HepG2 (cell line): ENCODE measurements at regions not wholly inside any gene's neighbourhood (a gene's known extent, or its start where the extent isn't known, plus 50 kb on each side); places are given as distances from the start of the nearest gene placed in this dataset.

Source experiments
- ATAC-seq: fragments of 200-7000 bp; cut with Tn5 transposase; 3 replicates; pipeline ENCODE4 v1.9.1; 2020; ENCODE audit warnings: mild to moderate bottlenecking, moderate library complexity
- BruUV-seq: library from RNA; stranded (reverse); fragments of 400-500 nt; replicated peaks from 2 replicates; lab custom pipeline; 2021; lab: Mats Ljungman, UMichigan
- CTCF ChIA-PET: fragments of 300-600 bp; formaldehyde crosslinking; extraction: SDS; loops from one replicate; lab custom pipeline; 2021; ENCODE audit warnings: low total read pairs, inconsistent platforms, low intra/inter-chr PET ratio; lab: Yijun Ruan, JAX
- POLR2A ChIA-PET: fragments of 350-600 bp; sonication (Branson Sonifier 250); formaldehyde crosslinking; loops from one replicate; lab custom pipeline; 2020; ENCODE audit warnings: antibody characterized with exemption, inconsistent platforms; lab: Yijun Ruan, JAX
- DNase-seq: peaks from one replicate; pipeline ENCODE4 v3.0.0-alpha.2; 2015; ENCODE audit warnings: low spot score
- FAIRE-seq: peaks from 3 replicates; lab custom pipeline; 2011; peaks lifted over from hg19 to GRCh38; lab: Jason Lieb, UNC
- H2AFZ ChIP-seq: one replicate; pipeline ENCODE4 v1.6.1; 2011; ENCODE audit warnings: low read length, inconsistent platforms
- H3K27ac ChIP-seq: fragments of 300-600 bp; 3 replicates; pipeline ENCODE4 v1.8.0; 2011; ENCODE audit warnings: mixed run types, mild to moderate bottlenecking, mixed read lengths, low read length, inconsistent platforms; ENCODE audit not compliant: insufficient read depth; ENCODE audit errors: extremely low read length
- H3K27me3 ChIP-seq, 2 experiments: fragments of 200-600 bp in 1 of 2; 2 replicates in 1 of 2; 3 replicates in 1 of 2; pipeline versions ENCODE4 v1.6.0 to v1.8.0; 2011; ENCODE audit warnings: low read length in 2 of 2, mild to moderate bottlenecking in 2 of 2, moderate library complexity in 2 of 2, inconsistent platforms in 1 of 2; ENCODE audit not compliant: insufficient read depth in 2 of 2, control insufficient read depth in 1 of 2
- H3K36me3 ChIP-seq, 2 experiments: fragments of 200-600 bp in 1 of 2; replicated peaks in 1 of 2; 2 replicates in 1 of 2; 3 replicates in 1 of 2; pipeline versions ENCODE4 v1.5.1 to v1.8.0; 2011; ENCODE audit warnings: low read length in 2 of 2, inconsistent platforms in 1 of 2; ENCODE audit not compliant: insufficient read depth in 2 of 2, control insufficient read depth in 1 of 2
- H3K4me1 ChIP-seq: 2 replicates; pipeline ENCODE4 v1.5.1; 2012; ENCODE audit warnings: low read length, inconsistent platforms; ENCODE audit not compliant: insufficient read depth
- H3K4me2 ChIP-seq: 2 replicates; pipeline ENCODE4 v1.6.0; 2011; ENCODE audit warnings: low read depth, low read length, inconsistent platforms
- H3K4me3 ChIP-seq, 3 experiments: fragments of 200-600 bp in 1 of 3; sonication (generic), shearing (Covaris generic) in 1 of 3; replicated peaks in 1 of 3; 2 replicates each; pipeline ENCODE4 v1.5.1; 2011 to 2016; ENCODE audit warnings: low read length in 3 of 3, inconsistent platforms in 2 of 3, low read depth in 2 of 3, mild to moderate bottlenecking in 2 of 3, control low read depth in 1 of 3, mixed read lengths in 1 of 3; ENCODE audit not compliant: insufficient read depth in 1 of 3
- H3K79me2 ChIP-seq: one replicate; pipeline ENCODE4 v1.6.1; 2011; ENCODE audit warnings: low read length, inconsistent platforms; ENCODE audit not compliant: insufficient read depth
- H3K9ac ChIP-seq: 2 replicates; pipeline ENCODE4 v1.6.0; 2011; ENCODE audit warnings: mild to moderate bottlenecking, low read depth, low read length, inconsistent platforms; ENCODE audit not compliant: insufficient read depth
- H3K9me3 ChIP-seq: 2 replicates; pipeline ENCODE4 v1.5.1; 2012; ENCODE audit warnings: mild to moderate bottlenecking, low read length
- H4K20me1 ChIP-seq: 2 replicates; pipeline ENCODE4 v1.6.0; 2011; ENCODE audit warnings: inconsistent platforms, mild to moderate bottlenecking, low read length, moderate library complexity; ENCODE audit not compliant: insufficient read depth
- ADNP ChIP-seq: sonication (generic); formaldehyde crosslinking; IDR thresholded peaks from 2 replicates; pipeline ENCODE4 v1.4.0; 2020; ENCODE audit warnings: missing genetic modification reagents
- CCAR2 ChIP-seq: fragments of 200-400 bp; formaldehyde crosslinking; optimal IDR thresholded peaks from 2 replicates; pipeline ENCODE3; 2018; ENCODE audit warnings: low read depth, mild to moderate bottlenecking, low read length, moderate library complexity
- FOXP1 ChIP-seq, 2 experiments: fragments of 450-650 bp in 1 of 2; IDR thresholded peaks; 2 replicates each; pipeline ENCODE4 v1.6.1; 2017 to 2018; ENCODE audit warnings: antibody characterized with exemption in 1 of 2
- GATA4 ChIP-seq: sonication (generic); IDR thresholded peaks from 2 replicates; pipeline ENCODE4 v1.6.1; 2016; ENCODE audit warnings: antibody characterized with exemption, low read depth, borderline replicate concordance
- HOXA5 ChIP-seq: sonication (generic); formaldehyde crosslinking; IDR thresholded peaks from 2 replicates; pipeline ENCODE4 v1.4.0; 2020; ENCODE audit warnings: missing genetic modification reagents
- NCOA5 ChIP-seq: sonication (generic); formaldehyde crosslinking; IDR thresholded peaks from 2 replicates; pipeline ENCODE4 v1.4.0; 2020; ENCODE audit warnings: missing genetic modification reagents
- PPARG ChIP-seq: conservative IDR thresholded peaks from 2 replicates; pipeline ENCODE4 v1.6.1; 2016; ENCODE audit warnings: missing biosample characterization, missing genetic modification reagents
- SP1 ChIP-seq, 2 experiments: fragments of 450-650 bp in 1 of 2; sonication (generic) in 1 of 2; formaldehyde crosslinking in 1 of 2; IDR thresholded peaks; 2 replicates each; pipeline versions ENCODE4 v1.4.0 to v1.6.1; 2016 to 2020; ENCODE audit warnings: missing genetic modification reagents in 1 of 2
- TEAD2 ChIP-seq: sonication (generic); formaldehyde crosslinking; IDR thresholded peaks from 2 replicates; pipeline ENCODE4 v1.9.0; 2021; ENCODE audit warnings: missing genetic modification reagents
- ZNF10 ChIP-seq: sonication (generic); formaldehyde crosslinking; IDR thresholded peaks from 2 replicates; pipeline ENCODE4 v1.4.0; 2020; ENCODE audit warnings: mild to moderate bottlenecking, low read depth, missing genetic modification reagents, borderline replicate concordance
- ZNF121 ChIP-seq: sonication (generic); formaldehyde crosslinking; IDR thresholded peaks from 2 replicates; pipeline ENCODE4 v1.5.0; 2020; ENCODE audit warnings: mild to moderate bottlenecking, missing genetic modification reagents
- ZNF451 ChIP-seq: sonication (generic); formaldehyde crosslinking; IDR thresholded peaks from 2 replicates; pipeline ENCODE4 v1.5.0; 2020; ENCODE audit warnings: mild to moderate bottlenecking, missing genetic modification reagents
- ZNF749 ChIP-seq: sonication (generic); formaldehyde crosslinking; IDR thresholded peaks from 2 replicates; pipeline ENCODE4 v1.8.0; 2022; ENCODE audit warnings: mild to moderate bottlenecking, missing genetic modification reagents, moderate library complexity, borderline replicate concordance
- in situ Hi-C: cut with HindIII; loops from 2 replicates; pipeline ENCODE4 v1.10.0; 2017; ENCODE audit warnings: low pct_unique_long_range_greater_than_20kb; ENCODE audit not compliant: extremely low pct_ligation_motif_present
- intact Hi-C: fragments of 100-400 bp; cut with micrococcal nuclease; formaldehyde crosslinking; loops from one replicate; pipeline ENCODE4 v1.10.0; 2022; ENCODE audit not compliant: unreplicated experiment
- TF ChIP-seq, protein P1 (sequence below): sonication (generic); formaldehyde crosslinking; conservative IDR thresholded peaks from 2 replicates; pipeline ENCODE4 v1.8.0; 2022; ENCODE audit warnings: missing genetic modification reagents
- TF ChIP-seq, protein P2 (sequence below): sonication (generic); formaldehyde crosslinking; IDR thresholded peaks from 2 replicates; pipeline ENCODE4 v1.5.0; 2020; ENCODE audit warnings: mild to moderate bottlenecking, missing genetic modification reagents, moderate library complexity
- TF ChIP-seq, protein P3 (sequence below): sonication (generic); formaldehyde crosslinking; IDR thresholded peaks from 2 replicates; pipeline ENCODE4 v1.4.0; 2020; ENCODE audit warnings: missing genetic modification reagents, borderline replicate concordance
- TF ChIP-seq, protein P4 (sequence below): sonication (generic); formaldehyde crosslinking; IDR thresholded peaks from 2 replicates; pipeline ENCODE4 v1.4.0; 2020; ENCODE audit warnings: missing genetic modification reagents

DNA sequence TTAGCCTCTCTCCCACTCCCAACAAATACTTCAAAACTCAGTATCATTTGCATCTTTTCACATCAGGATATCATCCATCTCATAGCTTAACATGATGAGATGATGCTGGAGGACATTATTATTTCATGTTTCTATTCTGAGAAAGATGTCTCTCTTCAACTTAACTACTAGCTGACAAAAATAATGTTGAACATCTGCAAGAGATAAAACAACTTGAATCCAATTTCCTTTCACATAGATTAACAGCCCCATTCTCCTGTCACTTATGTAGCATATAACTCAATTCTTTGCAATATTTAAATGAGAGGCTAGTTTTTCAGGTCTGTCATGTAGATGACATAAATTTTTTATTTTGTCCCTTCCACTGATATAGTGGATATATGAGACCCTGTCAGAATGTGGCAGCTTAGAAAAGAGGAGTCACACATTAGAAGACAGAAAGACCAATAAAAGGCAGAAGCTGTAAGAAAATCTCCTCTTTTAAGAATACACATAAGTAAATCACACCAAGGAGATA, 239.2 kb upstream of the KIF2A start:
- intact Hi-C loops = no loop called here
- ChIA-PET CTCF (no interaction called here), POLR2A (no interaction called here)
- no peak overlapping the region for H3K27ac ChIP-seq
- no peaks in the 10 kb centered on the region for H3K79me2 ChIP-seq
- no peaks in the 10 kb centered on the region for H3K4me1 ChIP-seq
- no peak overlapping the region for H2AFZ ChIP-seq
- H3K9me3 ChIP-seq = no peaks in the 10 kb centered on the region
- FAIRE-seq = no peak
- no peaks in the 10 kb centered on the region for H4K20me1 ChIP-seq
- no peak overlapping the region for H3K4me3 ChIP-seq
- H3K36me3 ChIP-seq = no peaks in the 10 kb centered on the region
- H3K27me3 ChIP-seq = peaks cover 0 to 2% of the 10 kb centered on the region in 2 experiments; a peak in 1 of 5 replicates
- in situ Hi-C loops = no loop called here
- H3K4me2 ChIP-seq = no peak overlapping the region
- ATAC-seq = no peak
- no TSS peak for BruUV-seq
- no peak overlapping the region for H3K9ac ChIP-seq
- no peak for DNase-seq
- TF ChIP-seq NCOA5 (no peak), SP1 (IDR thresholded peaks at IDR 0.05) (no peak), SP1 (CRISPR knock-in tag; IDR thresholded peaks at IDR 0.05) (no peak), ZNF10 (CRISPR knock-in tag) (no peak), CCAR2 (no peak), FOXP1 (IDR thresholded peaks at IDR 0.05) (no peak), FOXP1 (CRISPR knock-in tag; IDR thresholded peaks at IDR 0.05) (no peak), ZNF121 (CRISPR knock-in tag) (no peak), HOXA5 (no peak), ZNF451 (CRISPR knock-in tag) (no peak), PPARG (CRISPR knock-in tag) (no peak), GATA4 (no peak), TEAD2 (CRISPR knock-in tag) (no peak), ADNP (CRISPR knock-in tag) (no peak), ZNF749 (CRISPR knock-in tag) (no peak)
- TF ChIP-seq, protein P1, sequence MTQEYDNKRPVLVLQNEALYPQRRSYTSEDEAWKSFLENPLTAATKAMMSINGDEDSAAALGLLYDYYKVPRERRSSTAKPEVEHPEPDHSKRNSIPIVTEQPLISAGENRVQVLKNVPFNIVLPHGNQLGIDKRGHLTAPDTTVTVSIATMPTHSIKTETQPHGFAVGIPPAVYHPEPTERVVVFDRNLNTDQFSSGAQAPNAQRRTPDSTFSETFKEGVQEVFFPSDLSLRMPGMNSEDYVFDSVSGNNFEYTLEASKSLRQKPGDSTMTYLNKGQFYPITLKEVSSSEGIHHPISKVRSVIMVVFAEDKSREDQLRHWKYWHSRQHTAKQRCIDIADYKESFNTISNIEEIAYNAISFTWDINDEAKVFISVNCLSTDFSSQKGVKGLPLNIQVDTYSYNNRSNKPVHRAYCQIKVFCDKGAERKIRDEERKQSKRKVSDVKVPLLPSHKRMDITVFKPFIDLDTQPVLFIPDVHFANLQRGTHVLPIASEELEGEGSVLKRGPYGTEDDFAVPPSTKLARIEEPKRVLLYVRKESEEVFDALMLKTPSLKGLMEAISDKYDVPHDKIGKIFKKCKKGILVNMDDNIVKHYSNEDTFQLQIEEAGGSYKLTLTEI (CRISPR knock-in tag) = no peak
- TF ChIP-seq, protein P2, sequence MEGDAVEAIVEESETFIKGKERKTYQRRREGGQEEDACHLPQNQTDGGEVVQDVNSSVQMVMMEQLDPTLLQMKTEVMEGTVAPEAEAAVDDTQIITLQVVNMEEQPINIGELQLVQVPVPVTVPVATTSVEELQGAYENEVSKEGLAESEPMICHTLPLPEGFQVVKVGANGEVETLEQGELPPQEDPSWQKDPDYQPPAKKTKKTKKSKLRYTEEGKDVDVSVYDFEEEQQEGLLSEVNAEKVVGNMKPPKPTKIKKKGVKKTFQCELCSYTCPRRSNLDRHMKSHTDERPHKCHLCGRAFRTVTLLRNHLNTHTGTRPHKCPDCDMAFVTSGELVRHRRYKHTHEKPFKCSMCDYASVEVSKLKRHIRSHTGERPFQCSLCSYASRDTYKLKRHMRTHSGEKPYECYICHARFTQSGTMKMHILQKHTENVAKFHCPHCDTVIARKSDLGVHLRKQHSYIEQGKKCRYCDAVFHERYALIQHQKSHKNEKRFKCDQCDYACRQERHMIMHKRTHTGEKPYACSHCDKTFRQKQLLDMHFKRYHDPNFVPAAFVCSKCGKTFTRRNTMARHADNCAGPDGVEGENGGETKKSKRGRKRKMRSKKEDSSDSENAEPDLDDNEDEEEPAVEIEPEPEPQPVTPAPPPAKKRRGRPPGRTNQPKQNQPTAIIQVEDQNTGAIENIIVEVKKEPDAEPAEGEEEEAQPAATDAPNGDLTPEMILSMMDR (CRISPR knock-in tag) = no peak
- TF ChIP-seq, protein P3, sequence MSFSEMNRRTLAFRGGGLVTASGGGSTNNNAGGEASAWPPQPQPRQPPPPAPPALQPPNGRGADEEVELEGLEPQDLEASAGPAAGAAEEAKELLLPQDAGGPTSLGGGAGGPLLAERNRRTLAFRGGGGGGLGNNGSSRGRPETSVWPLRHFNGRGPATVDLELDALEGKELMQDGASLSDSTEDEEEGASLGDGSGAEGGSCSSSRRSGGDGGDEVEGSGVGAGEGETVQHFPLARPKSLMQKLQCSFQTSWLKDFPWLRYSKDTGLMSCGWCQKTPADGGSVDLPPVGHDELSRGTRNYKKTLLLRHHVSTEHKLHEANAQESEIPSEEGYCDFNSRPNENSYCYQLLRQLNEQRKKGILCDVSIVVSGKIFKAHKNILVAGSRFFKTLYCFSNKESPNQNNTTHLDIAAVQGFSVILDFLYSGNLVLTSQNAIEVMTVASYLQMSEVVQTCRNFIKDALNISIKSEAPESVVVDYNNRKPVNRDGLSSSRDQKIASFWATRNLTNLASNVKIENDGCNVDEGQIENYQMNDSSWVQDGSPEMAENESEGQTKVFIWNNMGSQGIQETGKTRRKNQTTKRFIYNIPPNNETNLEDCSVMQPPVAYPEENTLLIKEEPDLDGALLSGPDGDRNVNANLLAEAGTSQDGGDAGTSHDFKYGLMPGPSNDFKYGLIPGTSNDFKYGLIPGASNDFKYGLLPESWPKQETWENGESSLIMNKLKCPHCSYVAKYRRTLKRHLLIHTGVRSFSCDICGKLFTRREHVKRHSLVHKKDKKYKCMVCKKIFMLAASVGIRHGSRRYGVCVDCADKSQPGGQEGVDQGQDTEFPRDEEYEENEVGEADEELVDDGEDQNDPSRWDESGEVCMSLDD (CRISPR knock-in tag) = no peak
- TF ChIP-seq, protein P4, sequence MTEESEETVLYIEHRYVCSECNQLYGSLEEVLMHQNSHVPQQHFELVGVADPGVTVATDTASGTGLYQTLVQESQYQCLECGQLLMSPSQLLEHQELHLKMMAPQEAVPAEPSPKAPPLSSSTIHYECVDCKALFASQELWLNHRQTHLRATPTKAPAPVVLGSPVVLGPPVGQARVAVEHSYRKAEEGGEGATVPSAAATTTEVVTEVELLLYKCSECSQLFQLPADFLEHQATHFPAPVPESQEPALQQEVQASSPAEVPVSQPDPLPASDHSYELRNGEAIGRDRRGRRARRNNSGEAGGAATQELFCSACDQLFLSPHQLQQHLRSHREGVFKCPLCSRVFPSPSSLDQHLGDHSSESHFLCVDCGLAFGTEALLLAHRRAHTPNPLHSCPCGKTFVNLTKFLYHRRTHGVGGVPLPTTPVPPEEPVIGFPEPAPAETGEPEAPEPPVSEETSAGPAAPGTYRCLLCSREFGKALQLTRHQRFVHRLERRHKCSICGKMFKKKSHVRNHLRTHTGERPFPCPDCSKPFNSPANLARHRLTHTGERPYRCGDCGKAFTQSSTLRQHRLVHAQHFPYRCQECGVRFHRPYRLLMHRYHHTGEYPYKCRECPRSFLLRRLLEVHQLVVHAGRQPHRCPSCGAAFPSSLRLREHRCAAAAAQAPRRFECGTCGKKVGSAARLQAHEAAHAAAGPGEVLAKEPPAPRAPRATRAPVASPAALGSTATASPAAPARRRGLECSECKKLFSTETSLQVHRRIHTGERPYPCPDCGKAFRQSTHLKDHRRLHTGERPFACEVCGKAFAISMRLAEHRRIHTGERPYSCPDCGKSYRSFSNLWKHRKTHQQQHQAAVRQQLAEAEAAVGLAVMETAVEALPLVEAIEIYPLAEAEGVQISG (CRISPR knock-in tag) = no peak
